ENCODE measurements at regions not wholly inside any gene's neighbourhood (a gene's known extent, or its start where the extent isn't known, plus 50 kb on each side); places are given as distances from the start of the nearest gene placed in this dataset.

GRCh38 chr16:86288716-86289294 lies 221.5 kb upstream of the FOXF1 start:
- ATAC-seq (no peak), DNase-seq (ENCODE audit: low read depth, low spot score) (no peak)
- Histone ChIP-seq H3K27ac (ENCODE audit: low read length) (no peak overlapping the region), H3K4me1 (ENCODE audit: control insufficient read depth, insufficient read depth, low read length) (no peaks in the 10 kb centered on the region), H3K4me3 (ENCODE audit: low read depth in 2 of 2, low read length in 2 of 2) (no peak overlapping the region), H3K27me3 (ENCODE audit: control insufficient read depth, insufficient read depth, low read length) (peaks cover 16% of the 10 kb centered on the region), H3K9me3 (ENCODE audit: control insufficient read depth, insufficient read depth, low read depth, low read length) (no peaks in the 10 kb centered on the region), H3K36me3 (ENCODE audit: control insufficient read depth, insufficient read depth, low read length) (no peaks in the 10 kb centered on the region)
- ChIA-PET POLR2A (no interaction called here), CTCF (no interaction called here)
- intact Hi-C loops (cut with micrococcal nuclease; ENCODE audit: unreplicated experiment) (no loop called here), in situ Hi-C loops (cut with HindIII; ENCODE audit: low pct_unique_long_range_greater_than_20kb, low sequenced_read_pairs) (no loop called here)
- TF ChIP-seq TCF7L2 (IDR thresholded peaks at IDR 0.05; ENCODE audit: low read depth, low read length) (no peak), REST (IDR thresholded peaks at IDR 0.05; ENCODE audit: insufficient read depth in 1 of 2, low read depth in 2 of 2, low read length in 1 of 2) (no peak), POLR2AphosphoS5 (IDR thresholded peaks at IDR 0.05; ENCODE audit: low read depth, low read length) (no peak), SIN3A (IDR thresholded peaks at IDR 0.05; ENCODE audit: borderline replicate concordance, insufficient read depth, low read depth, low read length) (no peak)
- TF ChIP-seq, protein P1, sequence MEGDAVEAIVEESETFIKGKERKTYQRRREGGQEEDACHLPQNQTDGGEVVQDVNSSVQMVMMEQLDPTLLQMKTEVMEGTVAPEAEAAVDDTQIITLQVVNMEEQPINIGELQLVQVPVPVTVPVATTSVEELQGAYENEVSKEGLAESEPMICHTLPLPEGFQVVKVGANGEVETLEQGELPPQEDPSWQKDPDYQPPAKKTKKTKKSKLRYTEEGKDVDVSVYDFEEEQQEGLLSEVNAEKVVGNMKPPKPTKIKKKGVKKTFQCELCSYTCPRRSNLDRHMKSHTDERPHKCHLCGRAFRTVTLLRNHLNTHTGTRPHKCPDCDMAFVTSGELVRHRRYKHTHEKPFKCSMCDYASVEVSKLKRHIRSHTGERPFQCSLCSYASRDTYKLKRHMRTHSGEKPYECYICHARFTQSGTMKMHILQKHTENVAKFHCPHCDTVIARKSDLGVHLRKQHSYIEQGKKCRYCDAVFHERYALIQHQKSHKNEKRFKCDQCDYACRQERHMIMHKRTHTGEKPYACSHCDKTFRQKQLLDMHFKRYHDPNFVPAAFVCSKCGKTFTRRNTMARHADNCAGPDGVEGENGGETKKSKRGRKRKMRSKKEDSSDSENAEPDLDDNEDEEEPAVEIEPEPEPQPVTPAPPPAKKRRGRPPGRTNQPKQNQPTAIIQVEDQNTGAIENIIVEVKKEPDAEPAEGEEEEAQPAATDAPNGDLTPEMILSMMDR (IDR thresholded peaks at IDR 0.05) = no peak
- no TSS peak for BruUV-seq (replicated peaks)

DNA sequence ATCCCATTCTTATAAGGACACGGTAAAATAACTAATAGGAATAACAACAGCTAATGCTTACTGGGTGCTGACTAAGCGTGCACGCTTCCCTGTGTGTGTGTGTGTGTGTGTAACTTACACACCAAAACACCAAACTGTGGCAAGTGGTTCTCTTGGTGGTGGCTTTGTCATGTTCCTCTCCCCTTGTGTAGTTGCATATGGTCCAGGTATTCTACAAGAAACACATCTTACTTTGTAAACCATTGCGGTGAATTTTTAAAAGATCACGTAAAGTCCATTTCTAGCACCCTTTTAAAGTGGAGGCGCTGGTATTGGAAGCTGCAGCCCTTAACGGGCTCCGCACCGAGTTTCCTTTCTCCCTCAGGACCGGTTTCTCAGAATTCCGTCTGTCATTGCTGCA lies 221.0 kb upstream of the FOXF1 start:
- H3K4me3 ChIP-seq (ENCODE audit: low read depth in 2 of 2, low read length in 2 of 2) = no peak overlapping the region
- ATAC-seq (no peak), DNase-seq (ENCODE audit: low read depth, low spot score) (no peak)
- ChIA-PET POLR2A (no interaction called here), CTCF (no interaction called here)
- no peak for TF ChIP-seq TCF7L2 (IDR thresholded peaks at IDR 0.05; ENCODE audit: low read depth, low read length)
- TF ChIP-seq SIN3A (IDR thresholded peaks at IDR 0.05; ENCODE audit: borderline replicate concordance, insufficient read depth, low read depth, low read length) = no peak
- no peak overlapping the region for H3K27ac ChIP-seq (ENCODE audit: low read length)
- H3K9me3 ChIP-seq (ENCODE audit: control insufficient read depth, insufficient read depth, low read depth, low read length) = no peaks in the 10 kb centered on the region
- H3K4me1 ChIP-seq (ENCODE audit: control insufficient read depth, insufficient read depth, low read length) = no peaks in the 10 kb centered on the region
- no peaks in the 10 kb centered on the region for H3K36me3 ChIP-seq (ENCODE audit: control insufficient read depth, insufficient read depth, low read length)
- no TSS peak for BruUV-seq (replicated peaks)
- intact Hi-C loops (cut with micrococcal nuclease; ENCODE audit: unreplicated experiment) (no loop called here), in situ Hi-C loops (cut with HindIII; ENCODE audit: low pct_unique_long_range_greater_than_20kb, low sequenced_read_pairs) (no loop called here)
- H3K27me3 ChIP-seq (ENCODE audit: control insufficient read depth, insufficient read depth, low read length) = peaks cover 16% of the 10 kb centered on the region

GRCh38 chr16:86289907-86290306 lies 220.4 kb upstream of the FOXF1 start:
- H3K27ac ChIP-seq (ENCODE audit: low read length) = no peak overlapping the region
- in situ Hi-C loops (cut with HindIII; ENCODE audit: low pct_unique_long_range_greater_than_20kb, low sequenced_read_pairs) = no loop called here
- BruUV-seq (replicated peaks) = no TSS peak

More at GRCh38 chr16:86289907-86290306, 220.4 kb upstream of the FOXF1 start:
- Histone ChIP-seq H3K27me3 (ENCODE audit: control insufficient read depth, insufficient read depth, low read length) (peaks cover 16% of the 10 kb centered on the region), H3K4me3 (ENCODE audit: low read depth in 2 of 2, low read length in 2 of 2) (no peak overlapping the region), H3K4me1 (ENCODE audit: control insufficient read depth, insufficient read depth, low read length) (no peaks in the 10 kb centered on the region), H3K9me3 (ENCODE audit: control insufficient read depth, insufficient read depth, low read depth, low read length) (no peaks in the 10 kb centered on the region), H3K36me3 (ENCODE audit: control insufficient read depth, insufficient read depth, low read length) (no peaks in the 10 kb centered on the region)
- intact Hi-C loops (cut with micrococcal nuclease; ENCODE audit: unreplicated experiment) = no loop called here
- ChIA-PET POLR2A (no interaction called here), CTCF (no interaction called here)
- no peak for TF ChIP-seq POLR2AphosphoS5 (IDR thresholded peaks at IDR 0.05; ENCODE audit: low read depth, low read length)
- no peak for TF ChIP-seq REST (IDR thresholded peaks at IDR 0.05; ENCODE audit: insufficient read depth in 1 of 2, low read depth in 2 of 2, low read length in 1 of 2)
- no peak for TF ChIP-seq SIN3A (IDR thresholded peaks at IDR 0.05; ENCODE audit: borderline replicate concordance, insufficient read depth, low read depth, low read length)
- no peak for TF ChIP-seq TCF7L2 (IDR thresholded peaks at IDR 0.05; ENCODE audit: low read depth, low read length)
- TF ChIP-seq, protein P1 (IDR thresholded peaks at IDR 0.05) = no peak
- DNase-seq (ENCODE audit: low read depth, low spot score) (no peak), ATAC-seq (no peak)

Measured in Panc1 (cell line).